Liver (tissue), 8 donors: ENCODE measurements at regions not wholly inside any gene's neighbourhood (a gene's known extent, or its start where the extent isn't known, plus 50 kb on each side); places are given as distances from the start of the nearest gene placed in this dataset.

Experiments
- DNase-seq: peaks from one replicate; pipeline ENCODE4 v3.0.0-alpha.2; 2017; ENCODE audit warnings: low spot score
- H3K27ac ChIP-seq, 2 donors: one replicate each; pipeline ENCODE4 v1.7.0; 2013; ENCODE audit warnings: inconsistent platforms in 2 of 2, low read length in 2 of 2, control low read depth in 1 of 2, low read depth in 1 of 2, mild to moderate bottlenecking in 1 of 2
- H3K27me3 ChIP-seq, 4 donors: one replicate each; pipeline versions ENCODE4 v1.6.1 to v1.7.0; 2013; ENCODE audit warnings: low read length in 3 of 4, inconsistent platforms in 1 of 4, mild to moderate bottlenecking in 1 of 4, moderate library complexity in 1 of 4; ENCODE audit not compliant: control insufficient read depth in 4 of 4, insufficient read depth in 4 of 4
- H3K36me3 ChIP-seq, 4 donors: one replicate each; pipeline versions ENCODE4 v1.6.1 to v1.7.0; 2013; ENCODE audit warnings: low read length in 3 of 4, mild to moderate bottlenecking in 3 of 4, low read depth in 1 of 4, moderate library complexity in 1 of 4; ENCODE audit not compliant: control insufficient read depth in 4 of 4, insufficient read depth in 3 of 4
- H3K4me1 ChIP-seq, 4 donors: one replicate each; pipeline versions ENCODE4 v1.6.1 to v1.7.0; 2013; ENCODE audit warnings: low read length in 3 of 4, mild to moderate bottlenecking in 3 of 4, moderate library complexity in 1 of 4; ENCODE audit not compliant: control insufficient read depth in 4 of 4, insufficient read depth in 4 of 4
- H3K4me3 ChIP-seq, 3 donors: one replicate each; pipeline versions ENCODE4 v1.6.1 to v1.7.0; 2013; ENCODE audit warnings: low read length in 3 of 3, control low read depth in 1 of 3, low read depth in 1 of 3, mild to moderate bottlenecking in 1 of 3
- H3K9ac ChIP-seq, 2 donors: one replicate each; pipeline ENCODE4 v1.7.0; 2013; ENCODE audit warnings: low read length in 2 of 2, mild to moderate bottlenecking in 2 of 2, moderate library complexity in 2 of 2, control low read depth in 1 of 2, low read depth in 1 of 2
- H3K9me3 ChIP-seq, 4 donors: one replicate each; pipeline versions ENCODE4 v1.6.1 to v1.7.0; 2013; ENCODE audit warnings: low read length in 3 of 4; ENCODE audit not compliant: control insufficient read depth in 4 of 4
- CTCF ChIP-seq: fragments of 150-350 bp; IDR thresholded peaks from 2 replicates; pipeline ENCODE4 v1.5.1; 2017; ENCODE audit warnings: improper control_type of control experiment, low read depth, low read length; ENCODE audit not compliant: missing input control
- FOXA1 ChIP-seq: IDR thresholded peaks from 2 replicates; pipeline ENCODE4 v1.6.1; 2016; ENCODE audit warnings: antibody characterized with exemption
- FOXA2 ChIP-seq: IDR thresholded peaks from 2 replicates; pipeline ENCODE4 v1.6.1; 2016; ENCODE audit warnings: antibody characterized with exemption
- GABPA ChIP-seq, 2 donors: IDR thresholded peaks in 1 of 2; conservative IDR thresholded peaks in 1 of 2; 2 replicates each; pipeline ENCODE4 v1.6.1; 2016; ENCODE audit warnings: antibody characterized with exemption in 2 of 2, mild to moderate bottlenecking in 1 of 2, moderate library complexity in 1 of 2
- HNF4A ChIP-seq, 2 donors: conservative IDR thresholded peaks; 2 replicates each; pipeline ENCODE4 v1.6.1; 2016; ENCODE audit warnings: antibody characterized with exemption in 2 of 2, mild to moderate bottlenecking in 2 of 2
- MAX ChIP-seq: IDR thresholded peaks from 2 replicates; pipeline ENCODE4 v1.6.1; 2016; ENCODE audit warnings: antibody characterized with exemption
- RAD21 ChIP-seq, 2 donors: IDR thresholded peaks; 2 replicates each; pipeline ENCODE4 v1.6.1; 2016; ENCODE audit warnings: antibody characterized with exemption in 2 of 2, mild to moderate bottlenecking in 2 of 2
- RXRA ChIP-seq, 2 donors: IDR thresholded peaks; 2 replicates each; pipeline ENCODE4 v1.6.1; 2017 to 2018; ENCODE audit warnings: antibody characterized with exemption in 2 of 2, mild to moderate bottlenecking in 1 of 2
- SP1 ChIP-seq: IDR thresholded peaks from 2 replicates; pipeline ENCODE4 v1.6.1; 2018; ENCODE audit warnings: antibody characterized with exemption, mild to moderate bottlenecking
- TAF1 ChIP-seq: conservative IDR thresholded peaks from 2 replicates; pipeline ENCODE4 v1.6.1; 2016; ENCODE audit warnings: antibody characterized with exemption, mild to moderate bottlenecking
- WGBS: extraction: QIAGEN DNeasy Blood & Tissue Kit; methylation state at CpG from one replicate; pipeline ENCODE4 v1.1.7; 2013; 5-methylcytosine and 5-hydroxymethylcytosine counted together
- TF ChIP-seq, protein P1 (sequence below): IDR thresholded peaks from 2 replicates; pipeline ENCODE4 v1.6.1; 2016; ENCODE audit warnings: antibody characterized with exemption
- TF ChIP-seq, protein P2 (sequence below): IDR thresholded peaks from 2 replicates; pipeline ENCODE4 v1.6.1; 2016; ENCODE audit warnings: antibody characterized with exemption
- TF ChIP-seq, protein P3 (sequence below): IDR thresholded peaks from 2 replicates; pipeline ENCODE4 v1.6.1; 2016; ENCODE audit warnings: antibody characterized with exemption, mild to moderate bottlenecking
- donor health status: healthy.
- donor health status: healthy.
- donor health status: healthy.
- donor health status: healthy.
- donor health status: healthy.

- TF ChIP-seq FOXA1 (no peak), MAX (no peak), RAD21 (IDR thresholded peaks at IDR 0.05) (no peak), FOXA2 (no peak), TAF1 (no peak), GABPA (IDR thresholded peaks at IDR 0.05 in 1 of 2, conservative IDR thresholded peaks at IDR 0.05 in 1 of 2) (no peak), SP1 (no peak), RXRA (IDR thresholded peaks at IDR 0.05) (no peak)
- TF ChIP-seq, protein P1, sequence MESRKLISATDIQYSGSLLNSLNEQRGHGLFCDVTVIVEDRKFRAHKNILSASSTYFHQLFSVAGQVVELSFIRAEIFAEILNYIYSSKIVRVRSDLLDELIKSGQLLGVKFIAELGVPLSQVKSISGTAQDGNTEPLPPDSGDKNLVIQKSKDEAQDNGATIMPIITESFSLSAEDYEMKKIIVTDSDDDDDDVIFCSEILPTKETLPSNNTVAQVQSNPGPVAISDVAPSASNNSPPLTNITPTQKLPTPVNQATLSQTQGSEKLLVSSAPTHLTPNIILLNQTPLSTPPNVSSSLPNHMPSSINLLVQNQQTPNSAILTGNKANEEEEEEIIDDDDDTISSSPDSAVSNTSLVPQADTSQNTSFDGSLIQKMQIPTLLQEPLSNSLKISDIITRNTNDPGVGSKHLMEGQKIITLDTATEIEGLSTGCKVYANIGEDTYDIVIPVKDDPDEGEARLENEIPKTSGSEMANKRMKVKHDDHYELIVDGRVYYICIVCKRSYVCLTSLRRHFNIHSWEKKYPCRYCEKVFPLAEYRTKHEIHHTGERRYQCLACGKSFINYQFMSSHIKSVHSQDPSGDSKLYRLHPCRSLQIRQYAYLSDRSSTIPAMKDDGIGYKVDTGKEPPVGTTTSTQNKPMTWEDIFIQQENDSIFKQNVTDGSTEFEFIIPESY: no peak
- TF ChIP-seq, protein P2, sequence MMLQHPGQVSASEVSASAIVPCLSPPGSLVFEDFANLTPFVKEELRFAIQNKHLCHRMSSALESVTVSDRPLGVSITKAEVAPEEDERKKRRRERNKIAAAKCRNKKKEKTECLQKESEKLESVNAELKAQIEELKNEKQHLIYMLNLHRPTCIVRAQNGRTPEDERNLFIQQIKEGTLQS: no peak
- TF ChIP-seq, protein P3, sequence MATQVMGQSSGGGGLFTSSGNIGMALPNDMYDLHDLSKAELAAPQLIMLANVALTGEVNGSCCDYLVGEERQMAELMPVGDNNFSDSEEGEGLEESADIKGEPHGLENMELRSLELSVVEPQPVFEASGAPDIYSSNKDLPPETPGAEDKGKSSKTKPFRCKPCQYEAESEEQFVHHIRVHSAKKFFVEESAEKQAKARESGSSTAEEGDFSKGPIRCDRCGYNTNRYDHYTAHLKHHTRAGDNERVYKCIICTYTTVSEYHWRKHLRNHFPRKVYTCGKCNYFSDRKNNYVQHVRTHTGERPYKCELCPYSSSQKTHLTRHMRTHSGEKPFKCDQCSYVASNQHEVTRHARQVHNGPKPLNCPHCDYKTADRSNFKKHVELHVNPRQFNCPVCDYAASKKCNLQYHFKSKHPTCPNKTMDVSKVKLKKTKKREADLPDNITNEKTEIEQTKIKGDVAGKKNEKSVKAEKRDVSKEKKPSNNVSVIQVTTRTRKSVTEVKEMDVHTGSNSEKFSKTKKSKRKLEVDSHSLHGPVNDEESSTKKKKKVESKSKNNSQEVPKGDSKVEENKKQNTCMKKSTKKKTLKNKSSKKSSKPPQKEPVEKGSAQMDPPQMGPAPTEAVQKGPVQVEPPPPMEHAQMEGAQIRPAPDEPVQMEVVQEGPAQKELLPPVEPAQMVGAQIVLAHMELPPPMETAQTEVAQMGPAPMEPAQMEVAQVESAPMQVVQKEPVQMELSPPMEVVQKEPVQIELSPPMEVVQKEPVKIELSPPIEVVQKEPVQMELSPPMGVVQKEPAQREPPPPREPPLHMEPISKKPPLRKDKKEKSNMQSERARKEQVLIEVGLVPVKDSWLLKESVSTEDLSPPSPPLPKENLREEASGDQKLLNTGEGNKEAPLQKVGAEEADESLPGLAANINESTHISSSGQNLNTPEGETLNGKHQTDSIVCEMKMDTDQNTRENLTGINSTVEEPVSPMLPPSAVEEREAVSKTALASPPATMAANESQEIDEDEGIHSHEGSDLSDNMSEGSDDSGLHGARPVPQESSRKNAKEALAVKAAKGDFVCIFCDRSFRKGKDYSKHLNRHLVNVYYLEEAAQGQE: no peak
- Histone ChIP-seq H3K36me3 (no peaks in the 10 kb centered on the region), H3K27me3 (no peaks in the 10 kb centered on the region), H3K9me3 (no peaks in the 10 kb centered on the region), H3K9ac (no peak overlapping the region), H3K4me3 (no peak overlapping the region), H3K27ac (no peak overlapping the region), H3K4me1 (peaks cover 0 to 10% (median 1%) of the 10 kb centered on the region in 4 donors)
- DNase-seq: no peak
These were observed 123.8 kb upstream of the RORB start for GRCh38 chr9:74373348-74373747.

- no peak for DNase-seq
- no peak overlapping the region for H3K27ac ChIP-seq
- TF ChIP-seq FOXA2: no peak
- no peak for TF ChIP-seq GABPA (IDR thresholded peaks at IDR 0.05 in 1 of 2, conservative IDR thresholded peaks at IDR 0.05 in 1 of 2)
- no peak for TF ChIP-seq HNF4A (conservative IDR thresholded peaks at IDR 0.05)
- no peak for TF ChIP-seq MAX
- TF ChIP-seq TAF1: no peak
- peak; percentile 54 for TF ChIP-seq CTCF
- peak; percentile 90 to 94 for TF ChIP-seq RAD21 (IDR thresholded peaks at IDR 0.05)
These were observed 117.4 kb upstream of the RORB start for GRCh38 chr9:74379718-74380117.

More at GRCh38 chr9:74379718-74380117, 117.4 kb upstream of the RORB start:
- no peak overlapping the region for H3K4me3 ChIP-seq
- no peaks in the 10 kb centered on the region for H3K9me3 ChIP-seq
- no peaks in the 10 kb centered on the region for H3K27me3 ChIP-seq
- peaks cover 0 to 7% (median 1%) of the 10 kb centered on the region in 4 donors for H3K4me1 ChIP-seq
- WGBS: 34% methylated on average over 2 of the region's 2 CpGs
- H3K9ac ChIP-seq: no peak overlapping the region
- no peaks in the 10 kb centered on the region for H3K36me3 ChIP-seq
